SW480 (cell line): ENCODE measurements at regions not wholly inside any gene's neighbourhood (a gene's known extent, or its start where the extent isn't known, plus 50 kb on each side); places are given as distances from the start of the nearest gene placed in this dataset.
"Not testable (repeated sequence)": the region's sequence is repeated elsewhere in the genome, so short reads cannot be mapped to it uniquely, and the experiment has no call there.

Experiments
- DNase-seq: peaks from one replicate; pipeline ENCODE4 v3.0.0-alpha.2; 2016; ENCODE audit warnings: low spot score

GRCh38 chr16:63925221-63925620, 1196.6 kb downstream of the CDH11 start:
- DNase-seq, result no peak

- no peak for DNase-seq
Measured at GRCh38 chr16:63922560-63922959, 1199.3 kb downstream of the CDH11 start.

GRCh38 chr16:63921737-63922295, 1200.0 kb downstream of the CDH11 start:
- no peak for DNase-seq

DNA sequence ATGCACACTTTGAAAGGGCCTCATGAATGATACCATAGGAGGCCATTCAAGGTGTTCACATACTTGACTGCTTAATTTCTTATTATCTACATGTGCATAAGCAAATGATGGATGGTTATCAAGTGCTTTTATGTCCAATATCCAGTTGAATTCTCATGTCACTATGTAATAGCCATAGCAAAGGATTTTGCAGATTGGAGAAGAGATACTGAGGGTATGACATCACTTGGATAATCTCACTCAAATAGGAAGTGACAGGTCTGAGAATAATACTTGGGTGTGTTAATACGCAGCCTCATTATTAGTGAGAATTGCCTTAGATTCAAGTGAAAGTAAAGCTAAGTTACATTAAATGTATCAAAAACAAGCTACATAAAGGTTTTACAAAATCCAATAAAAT, 1208.6 kb downstream of the CDH11 start:
- DNase-seq, result no peak

DNA sequence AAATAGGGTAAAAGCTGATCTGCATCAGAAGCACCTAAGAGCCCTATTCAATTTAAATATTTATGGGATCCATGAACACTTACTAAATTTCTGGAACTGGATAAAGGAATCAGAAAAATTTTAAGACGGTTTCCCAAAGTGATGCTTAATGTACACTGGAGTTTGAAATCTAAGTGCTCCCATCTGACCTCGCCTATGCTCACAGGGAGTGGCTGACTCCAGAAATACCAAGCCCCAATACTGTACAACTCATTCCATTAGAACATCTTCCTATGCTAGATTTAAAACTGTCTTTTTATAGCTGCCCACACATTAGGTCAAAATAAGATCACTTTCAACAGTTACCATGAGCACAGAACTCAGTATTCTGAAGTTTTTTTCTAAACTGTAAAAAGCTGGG, 1214.6 kb downstream of the CDH11 start:
- no peak for DNase-seq

DNA sequence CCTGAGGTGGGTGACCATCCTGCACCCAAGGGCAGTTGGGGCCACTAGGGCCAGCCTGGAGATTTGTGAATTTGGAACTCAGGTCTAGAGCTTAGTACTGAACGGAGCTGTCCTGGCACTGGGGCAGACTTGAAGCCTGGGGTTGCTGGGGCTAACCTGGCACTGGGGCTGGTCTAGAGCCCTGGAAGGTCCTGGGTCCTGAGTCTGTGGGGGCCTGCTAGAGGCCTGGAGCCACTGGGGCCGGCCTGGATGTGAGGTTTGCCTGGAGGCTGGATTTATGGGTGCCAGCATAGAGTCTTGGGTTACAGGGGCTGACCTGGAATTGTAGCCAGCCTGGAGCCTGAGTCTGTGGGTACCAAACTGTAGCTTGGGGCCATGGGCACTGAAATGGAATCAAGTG, 1216.9 kb downstream of the CDH11 start:
- DNase-seq, result no peak

- no peak for DNase-seq
Measured at GRCh38 chr16:63904182-63904581, 1217.7 kb downstream of the CDH11 start.

- DNase-seq, result no peak
Measured at GRCh38 chr16:63896383-63897109, 1225.3 kb downstream of the CDH11 start.

- DNase-seq, result no peak
Measured at GRCh38 chr16:63890723-63891122, 1231.1 kb downstream of the CDH11 start.

DNA sequence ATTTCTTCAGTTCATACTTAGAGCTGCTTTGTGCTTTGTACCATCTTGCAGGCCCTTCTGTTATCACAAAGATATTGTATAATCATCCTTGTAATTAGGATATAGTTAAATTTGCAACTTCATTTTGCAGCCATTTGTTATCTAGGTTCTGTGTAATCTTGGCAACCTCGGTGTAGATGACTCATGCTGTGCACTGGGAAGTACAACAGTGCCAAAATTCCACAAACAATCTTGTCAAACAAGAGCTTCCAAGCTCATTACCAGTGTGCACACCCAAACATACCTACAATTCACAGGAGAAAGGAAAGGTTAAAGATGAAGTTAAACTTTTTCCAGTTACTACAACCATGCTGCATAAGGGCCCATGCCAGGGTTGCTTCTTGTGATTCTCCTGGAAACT, 1231.8 kb downstream of the CDH11 start:
- DNase-seq, result no peak

GRCh38 chr16:63883091-63883490, 1238.8 kb downstream of the CDH11 start:
- no peak for DNase-seq

- no peak for DNase-seq
Measured at GRCh38 chr16:63882576-63882975, 1239.3 kb downstream of the CDH11 start.

DNA sequence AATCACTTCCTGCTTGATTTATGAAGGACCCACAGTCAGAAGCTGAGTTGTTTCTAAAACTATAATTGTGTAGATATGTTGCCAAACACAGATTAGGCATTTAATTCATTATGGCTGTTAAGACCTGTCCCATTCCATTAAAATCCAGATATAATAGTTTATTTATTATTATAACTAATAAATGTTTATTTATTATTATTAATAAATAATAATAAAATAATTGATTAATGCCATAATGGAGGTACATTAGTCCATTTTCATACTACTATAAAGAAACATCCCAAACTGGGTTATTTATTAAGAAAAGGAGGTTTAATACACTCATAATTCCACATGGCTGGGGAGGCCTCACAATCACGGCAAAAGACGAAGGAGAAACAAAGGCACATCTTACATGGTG, 1240.9 kb downstream of the CDH11 start:
- no peak for DNase-seq

GRCh38 chr16:63877401-63877800, 1244.5 kb downstream of the CDH11 start:
- no peak for DNase-seq

- no peak for DNase-seq
Measured at GRCh38 chr16:63876103-63876502, 1245.8 kb downstream of the CDH11 start.

- DNase-seq, result not testable (repeated sequence)
Measured at GRCh38 chr16:63860700-63861099, 1261.2 kb downstream of the CDH11 start.

DNA sequence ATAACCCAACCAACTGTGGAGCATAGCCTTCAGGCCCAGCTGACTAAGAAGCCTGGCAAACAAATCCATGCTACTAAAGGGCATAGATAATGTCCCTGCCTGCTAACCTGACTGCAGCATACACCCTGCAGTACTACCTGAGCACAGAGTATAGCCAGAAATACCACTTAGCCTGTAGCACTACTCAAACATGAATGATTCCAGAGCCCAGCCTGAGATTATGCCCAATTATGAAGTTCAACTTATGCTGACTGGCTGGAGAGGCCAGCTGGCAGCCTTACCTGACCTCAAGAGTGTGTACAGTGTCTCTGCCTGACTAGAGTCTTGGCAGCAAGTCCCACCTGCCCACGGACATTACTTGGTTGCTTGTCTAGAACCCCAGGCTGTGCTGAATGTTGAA, 1265.3 kb downstream of the CDH11 start:
- no peak for DNase-seq

DNA sequence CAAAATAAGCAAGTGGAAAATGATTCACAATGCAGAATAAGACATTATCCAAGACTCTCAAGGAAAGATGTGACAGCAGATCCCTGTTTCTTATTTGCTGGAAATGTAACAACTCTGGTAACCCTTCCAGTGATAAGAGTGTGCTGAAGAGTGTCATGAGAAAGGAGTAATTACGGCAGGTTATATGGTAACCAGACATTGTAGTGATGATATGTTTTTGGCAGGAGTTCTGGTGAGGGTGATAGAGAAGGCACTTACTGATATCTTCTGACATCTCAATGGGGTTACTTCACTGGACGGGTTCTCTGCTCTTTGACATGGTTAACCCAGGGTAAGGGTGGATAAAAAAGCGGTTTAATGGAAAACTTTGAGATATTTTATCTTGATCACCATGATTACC, 1270.9 kb downstream of the CDH11 start:
- DNase-seq, result no peak

GRCh38 chr16:63841271-63841670, 1280.6 kb downstream of the CDH11 start:
- no peak for DNase-seq

DNA sequence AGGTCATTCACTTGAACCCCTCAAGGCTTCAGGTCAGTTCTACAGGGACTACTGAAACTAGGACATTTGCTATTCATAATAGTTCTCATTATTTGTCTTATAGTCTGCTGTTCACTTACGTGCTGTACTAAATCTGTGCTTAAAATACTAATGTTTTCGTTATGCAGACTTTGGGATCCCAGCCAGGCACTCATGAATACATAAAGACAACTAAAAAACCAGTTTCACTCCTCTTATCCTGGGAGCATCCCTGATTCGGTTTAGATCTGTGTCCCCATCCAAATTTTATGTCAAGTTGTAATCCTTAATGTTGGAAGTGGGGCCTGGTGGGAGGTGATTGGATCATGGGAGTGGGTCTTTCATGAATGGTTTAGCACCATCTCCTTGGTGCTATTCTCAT, 1291.8 kb downstream of the CDH11 start:
- no peak for DNase-seq

GRCh38 chr16:63822818-63823217, 1299.0 kb downstream of the CDH11 start:
- no peak for DNase-seq

DNA sequence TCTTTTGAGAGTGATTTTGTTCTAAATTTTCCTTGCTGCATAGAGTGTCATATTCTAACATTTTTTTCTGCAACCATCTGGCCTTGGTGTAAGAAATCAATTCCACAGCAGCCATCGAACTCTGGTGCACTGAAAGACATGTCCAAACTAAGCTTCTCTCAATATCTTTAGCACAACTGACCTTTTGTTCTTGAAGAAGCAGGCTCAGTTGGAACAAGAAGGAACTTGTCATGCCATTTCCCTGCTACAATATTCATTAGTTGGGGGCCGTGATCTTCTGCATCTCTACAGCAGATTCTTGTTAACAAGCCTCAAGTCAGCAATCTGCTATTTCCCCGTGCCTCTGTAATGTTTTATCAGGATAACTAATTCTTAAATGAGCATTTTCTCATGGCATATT, 1305.6 kb downstream of the CDH11 start:
- no peak for DNase-seq

DNA sequence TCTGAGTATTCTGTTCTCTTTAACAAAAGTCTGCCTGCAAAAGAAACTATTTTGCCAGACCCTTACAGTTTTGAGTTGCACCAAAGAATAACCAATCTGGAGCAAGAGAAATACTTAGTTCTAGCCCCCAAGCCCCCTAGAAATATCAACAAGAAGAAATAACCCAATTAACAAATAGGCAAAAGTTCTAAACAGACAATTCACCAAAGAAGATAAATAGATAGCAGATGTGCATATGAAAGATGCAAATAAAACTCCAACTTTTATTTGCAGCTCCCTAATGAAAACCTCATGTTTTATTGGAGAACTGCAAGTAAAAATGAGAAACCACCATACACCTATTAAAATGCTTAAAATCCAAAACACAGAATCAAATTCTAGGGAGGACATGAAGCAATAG, 1308.0 kb downstream of the CDH11 start:
- no peak for DNase-seq

DNA sequence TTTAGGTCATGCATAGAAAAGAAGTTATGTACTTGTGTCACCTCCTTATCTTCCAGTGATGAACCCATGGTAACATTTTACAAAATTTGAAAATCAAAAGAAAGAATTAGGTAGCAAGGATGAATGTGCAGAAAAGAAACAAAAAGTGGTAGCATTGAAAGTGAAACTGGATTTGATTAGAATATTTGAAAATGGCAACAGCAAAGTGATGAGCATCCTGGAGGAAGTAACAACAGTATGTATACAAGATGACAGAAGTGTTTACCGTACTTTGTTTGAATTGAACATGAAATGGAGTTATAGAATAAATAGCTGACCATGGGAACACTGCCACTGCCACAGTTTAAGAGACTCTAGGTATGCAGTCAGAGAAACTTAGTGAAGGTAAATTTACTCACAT, 1313.1 kb downstream of the CDH11 start:
- no peak for DNase-seq
